ENCODE measurements at regions not wholly inside any gene's neighbourhood (a gene's known extent, or its start where the extent isn't known, plus 50 kb on each side); places are given as distances from the start of the nearest gene placed in this dataset.

DNA sequence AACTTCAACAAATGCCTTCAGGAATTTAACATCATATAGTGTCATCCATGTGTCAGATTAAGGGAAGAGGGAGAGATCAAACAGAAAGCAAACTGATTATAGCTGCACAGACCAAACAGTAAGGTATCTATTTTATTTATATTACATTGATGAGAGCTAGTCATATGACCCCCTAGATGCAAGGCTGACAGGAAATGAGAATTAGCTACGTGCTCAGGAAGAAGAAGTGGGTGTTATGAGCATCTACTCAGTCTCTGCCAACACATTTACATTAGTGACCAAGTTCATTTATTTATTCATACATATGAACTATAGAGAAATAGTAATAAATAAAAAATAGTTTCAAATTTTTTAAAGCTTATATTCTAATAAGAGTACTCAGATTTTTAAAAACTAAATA, 787.3 kb downstream of the KCTD16 start:
- no peak for TF ChIP-seq CTCF (IDR thresholded peaks at IDR 0.05; ENCODE audit: control insufficient read depth, insufficient read depth, low read depth, low read length, missing control alignments)
- H3K4me3 ChIP-seq (ENCODE audit: control insufficient read depth, low read depth, low read length) = no peak overlapping the region
- DNase-seq (ENCODE audit: low read depth) = no peak

GRCh38 chr5:144950996-144951395, 780.3 kb downstream of the KCTD16 start:
- DNase-seq (ENCODE audit: low read depth) = no peak
- TF ChIP-seq CTCF (IDR thresholded peaks at IDR 0.05; ENCODE audit: control insufficient read depth, insufficient read depth, low read depth, low read length, missing control alignments) = no peak
- no peak overlapping the region for H3K4me3 ChIP-seq (ENCODE audit: control insufficient read depth, low read depth, low read length)

DNA sequence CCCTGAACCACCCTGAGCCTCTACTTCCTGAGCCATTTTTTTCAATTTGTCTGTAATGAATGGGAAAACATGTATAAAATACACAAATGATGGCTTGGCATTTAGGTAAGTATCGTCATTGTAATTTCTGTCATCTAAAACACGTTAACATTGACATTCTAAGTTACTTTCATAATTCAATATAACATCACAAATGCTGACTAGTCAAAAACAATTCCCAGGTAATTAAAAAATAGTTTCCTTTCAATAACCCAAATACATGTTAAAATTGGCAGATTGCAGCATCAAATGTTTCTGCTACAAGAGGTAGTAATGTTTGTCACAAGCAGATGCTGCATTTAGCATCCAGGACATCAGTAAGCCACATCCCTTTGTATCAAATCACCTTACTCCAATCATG, 776.4 kb downstream of the KCTD16 start:
- no peak overlapping the region for H3K4me3 ChIP-seq (ENCODE audit: control insufficient read depth, low read depth, low read length)
- no peak for DNase-seq (ENCODE audit: low read depth)
- no peak for TF ChIP-seq CTCF (IDR thresholded peaks at IDR 0.05; ENCODE audit: control insufficient read depth, insufficient read depth, low read depth, low read length, missing control alignments)

- H3K4me3 ChIP-seq (ENCODE audit: control insufficient read depth, low read depth, low read length) = no peak overlapping the region
- TF ChIP-seq CTCF (IDR thresholded peaks at IDR 0.05; ENCODE audit: control insufficient read depth, insufficient read depth, low read depth, low read length, missing control alignments) = no peak
- no peak for DNase-seq (ENCODE audit: low read depth)
Observed at GRCh38 chr5:144945503-144945902, 774.8 kb downstream of the KCTD16 start.

- no peak for DNase-seq (ENCODE audit: low read depth)
- no peak overlapping the region for H3K4me3 ChIP-seq (ENCODE audit: control insufficient read depth, low read depth, low read length)
- TF ChIP-seq CTCF (IDR thresholded peaks at IDR 0.05; ENCODE audit: control insufficient read depth, insufficient read depth, low read depth, low read length, missing control alignments) = no peak
Observed at GRCh38 chr5:144944936-144945335, 774.3 kb downstream of the KCTD16 start.

- no peak for TF ChIP-seq CTCF (IDR thresholded peaks at IDR 0.05; ENCODE audit: control insufficient read depth, insufficient read depth, low read depth, low read length, missing control alignments)
- DNase-seq (ENCODE audit: low read depth) = no peak
- no peak overlapping the region for H3K4me3 ChIP-seq (ENCODE audit: control insufficient read depth, low read depth, low read length)
Observed at GRCh38 chr5:144941004-144941403, 770.3 kb downstream of the KCTD16 start.

DNA sequence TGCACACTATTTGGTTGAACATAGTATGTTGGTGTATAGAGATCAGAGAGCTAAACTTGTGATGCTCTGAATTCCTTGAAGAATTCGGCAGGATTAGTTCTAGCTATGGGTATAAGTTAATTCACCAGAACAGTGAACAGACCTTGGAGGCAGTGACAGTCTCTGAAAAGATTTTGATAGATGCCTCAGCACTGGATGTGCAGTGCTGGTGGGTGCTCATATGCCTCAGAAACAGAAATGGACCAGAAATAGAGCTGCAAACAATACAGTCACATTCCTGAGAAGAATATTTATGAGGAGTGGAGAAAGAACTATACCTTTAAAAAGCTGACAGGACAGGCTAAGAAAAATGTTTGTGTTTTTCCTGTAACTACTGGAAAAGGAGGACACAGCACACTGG, 747.7 kb downstream of the KCTD16 start:
- H3K4me3 ChIP-seq (ENCODE audit: control insufficient read depth, low read depth, low read length) = no peak overlapping the region
- DNase-seq (ENCODE audit: low read depth) = no peak
- TF ChIP-seq CTCF (IDR thresholded peaks at IDR 0.05; ENCODE audit: control insufficient read depth, insufficient read depth, low read depth, low read length, missing control alignments) = no peak

Data from AG09309 (cell line).